ENCODE measurements at regions not wholly inside any gene's neighbourhood (a gene's known extent, or its start where the extent isn't known, plus 50 kb on each side); places are given as distances from the start of the nearest gene placed in this dataset.

- Histone ChIP-seq H3K79me1 (ENCODE audit: low read depth, low read length) (no peaks in the 10 kb centered on the region), H2BK5ac (ENCODE audit: low read depth, low read length) (no peak overlapping the region), H3K4me2 (ENCODE audit: insufficient read depth in 1 of 2, low read depth in 2 of 2, low read length in 2 of 2) (no peak overlapping the region), H4K5ac (ENCODE audit: insufficient read length, low read depth, low read length) (no peak overlapping the region), H3K4me1 (replicated peaks in 1 of 4; ENCODE audit: control insufficient read depth in 3 of 4, insufficient read depth in 4 of 4, low read length in 3 of 4) (no peaks in the 10 kb centered on the region), H3K14ac (ENCODE audit: insufficient read length) (no peak overlapping the region), H3K18ac (ENCODE audit: extremely low read depth, low read length) (no peak overlapping the region), H3K4me3 (ENCODE audit: extremely low read depth in 1 of 4, insufficient read depth in 2 of 4, low read depth in 3 of 4, low read length in 4 of 4) (no peak overlapping the region), H3K4ac (replicated peaks; ENCODE audit: insufficient read length, low read depth, low read length) (no peak overlapping the region), H3K23me2 (ENCODE audit: low read depth, low read length) (no peaks in the 10 kb centered on the region), H4K8ac (ENCODE audit: extremely low read depth, insufficient read depth, low read length) (no peak overlapping the region), H2BK12ac (ENCODE audit: low read depth, low read length) (no peak overlapping the region), H3K56ac (replicated peaks; ENCODE audit: insufficient read length, low read depth, low read length) (no peak overlapping the region), H3K9me3 (ENCODE audit: insufficient read depth in 2 of 2, low read depth in 1 of 2, low read length in 1 of 2) (no peaks in the 10 kb centered on the region), H2BK15ac (ENCODE audit: low read length) (no peak overlapping the region), H2AK5ac (ENCODE audit: low read depth, low read length) (no peak overlapping the region), H3K23ac (ENCODE audit: insufficient read length) (no peak overlapping the region), H3K9ac (replicated peaks in 1 of 4; ENCODE audit: extremely low read depth in 1 of 4, low read depth in 3 of 4, low read length in 3 of 4) (no peak overlapping the region), H3K79me2 (ENCODE audit: control insufficient read depth in 1 of 2, insufficient read depth in 2 of 2, low read length in 2 of 2) (no peaks in the 10 kb centered on the region), H2AFZ (ENCODE audit: low read length) (no peak overlapping the region), H3K27me3 (replicated peaks in 1 of 4; ENCODE audit: control insufficient read depth in 3 of 4, extremely low read depth in 1 of 4, insufficient read depth in 3 of 4, low read length in 3 of 4) (no peaks in the 10 kb centered on the region), H3K36me3 (ENCODE audit: control insufficient read depth in 2 of 4, insufficient read depth in 4 of 4, low read length in 3 of 4) (no peaks in the 10 kb centered on the region), H4K20me1 (replicated peaks in 1 of 2; ENCODE audit: control insufficient read depth in 1 of 2, insufficient read depth in 2 of 2, low read length in 2 of 2) (no peaks in the 10 kb centered on the region), H2BK120ac (replicated peaks; ENCODE audit: low read depth, low read length) (no peak overlapping the region), H4K91ac (replicated peaks; ENCODE audit: insufficient read length, low read length) (no peak overlapping the region), H2BK20ac (ENCODE audit: low read length) (no peak overlapping the region), H3K27ac (ENCODE audit: low read depth, low read length) (no peak overlapping the region)
- WGBS, 2 experiments (ENCODE audit: extremely low coverage in 1 of 2, insufficient coverage in 1 of 2, insufficient read length in 1 of 2, insufficient replicate concordance in 2 of 2, low coverage in 1 of 2, low lambda C conversion rate in 2 of 2, missing lambda C conversion rate in 1 of 2): 81% methylated on average over 4 of the region's 4 CpGs; no CpG with 5 or more reads in 1 of the 2 experiments
- no peak for DNase-seq (ENCODE audit: low read depth in 1 of 2, low spot score in 2 of 2)
- no peak for TF ChIP-seq ATF2 (IDR thresholded peaks at IDR 0.05; ENCODE audit: low read length)
- no peak for TF ChIP-seq NANOG (IDR thresholded peaks at IDR 0.05; ENCODE audit: insufficient read depth, low read depth, low read length, poor library complexity, severe bottlenecking)
- no peak for TF ChIP-seq EP300 (IDR thresholded peaks at IDR 0.05; ENCODE audit: borderline replicate concordance in 1 of 2, low read depth in 2 of 2, low read length in 2 of 2)
- no peak for TF ChIP-seq RAD21 (IDR thresholded peaks at IDR 0.05 in 1 of 2, conservative IDR thresholded peaks at IDR 0.05 in 1 of 2; ENCODE audit: low read depth in 2 of 2, low read length in 2 of 2)
- no peak for TF ChIP-seq CHD1 (IDR thresholded peaks at IDR 0.05; ENCODE audit: low read depth, low read length)
- TF ChIP-seq CHD2 (IDR thresholded peaks at IDR 0.05; ENCODE audit: low read length): no peak
- no peak for TF ChIP-seq TAF1 (IDR thresholded peaks at IDR 0.05; ENCODE audit: low read depth, low read length)
- no peak for TF ChIP-seq EZH2 (IDR thresholded peaks at IDR 0.05; ENCODE audit: low read depth, low read length, severe bottlenecking)
- no peak for TF ChIP-seq SRF (IDR thresholded peaks at IDR 0.05; ENCODE audit: low read depth, low read length)
- TF ChIP-seq RBBP5 (IDR thresholded peaks at IDR 0.05; ENCODE audit: borderline replicate concordance, low read depth, low read length): no peak
- ChIA-PET POLR2A (ENCODE audit: partially characterized antibody) (no interaction called here), CTCF (ENCODE audit: partially characterized antibody) (no interaction called here)
- FAIRE-seq: no peak
Measured at GRCh38 chr4:24224446-24224845, 334.6 kb upstream of the PPARGC1A start.
